Skeletal muscle tissue (tissue), 3 donors: ENCODE measurements at regions not wholly inside any gene's neighbourhood (a gene's known extent, or its start where the extent isn't known, plus 50 kb on each side); places are given as distances from the start of the nearest gene placed in this dataset.
A peak's percentile ranks its signal among the peaks of the same experiment; 100 is the strongest.
"Not testable (repeated sequence)": the region's sequence is repeated elsewhere in the genome, so short reads cannot be mapped to it uniquely, and the experiment has no call there.

Experiments
- H3K27ac ChIP-seq: one replicate; pipeline ENCODE4 v1.7.0; 2013; ENCODE audit warnings: mild to moderate bottlenecking, low read depth, low read length, inconsistent platforms
- H3K27me3 ChIP-seq, 3 donors: one replicate each; pipeline ENCODE4 v1.7.0; 2013; ENCODE audit warnings: low read length in 3 of 3; ENCODE audit not compliant: control insufficient read depth in 3 of 3, insufficient read depth in 3 of 3
- H3K36me3 ChIP-seq, 3 donors: one replicate each; pipeline ENCODE4 v1.7.0; 2013; ENCODE audit warnings: low read length in 3 of 3; ENCODE audit not compliant: control insufficient read depth in 3 of 3, insufficient read depth in 3 of 3
- H3K4me1 ChIP-seq, 3 donors: one replicate each; pipeline ENCODE4 v1.7.0; 2013; ENCODE audit warnings: low read length in 3 of 3, mild to moderate bottlenecking in 3 of 3; ENCODE audit not compliant: control insufficient read depth in 3 of 3, insufficient read depth in 3 of 3
- H3K4me3 ChIP-seq, 3 donors: one replicate each; pipeline ENCODE4 v1.7.0; 2013; ENCODE audit warnings: low read length in 3 of 3
- H3K9ac ChIP-seq, 3 donors: one replicate each; pipeline ENCODE4 v1.7.0; 2013; ENCODE audit warnings: low read length in 3 of 3, mild to moderate bottlenecking in 3 of 3, moderate library complexity in 2 of 3, low read depth in 1 of 3
- H3K9me3 ChIP-seq, 3 donors: one replicate each; pipeline ENCODE4 v1.7.0; 2013; ENCODE audit warnings: low read length in 3 of 3; ENCODE audit not compliant: control insufficient read depth in 3 of 3
- donor health status: Osteomylitis.

GRCh38 chr6:134402372-134402984 is 84.6 kb upstream of the SGK1 start:
- no peaks in the 10 kb centered on the region for H3K9me3 ChIP-seq
- no peak overlapping the region for H3K4me3 ChIP-seq
- H3K9ac ChIP-seq, result no peak overlapping the region
- peaks cover 0 to 7% (median 2%) of the 10 kb centered on the region in 3 donors for H3K4me1 ChIP-seq
- no peaks in the 10 kb centered on the region for H3K27me3 ChIP-seq
- no peaks in the 10 kb centered on the region for H3K36me3 ChIP-seq
- peak overlapping the region; percentile 45 for H3K27ac ChIP-seq

DNA sequence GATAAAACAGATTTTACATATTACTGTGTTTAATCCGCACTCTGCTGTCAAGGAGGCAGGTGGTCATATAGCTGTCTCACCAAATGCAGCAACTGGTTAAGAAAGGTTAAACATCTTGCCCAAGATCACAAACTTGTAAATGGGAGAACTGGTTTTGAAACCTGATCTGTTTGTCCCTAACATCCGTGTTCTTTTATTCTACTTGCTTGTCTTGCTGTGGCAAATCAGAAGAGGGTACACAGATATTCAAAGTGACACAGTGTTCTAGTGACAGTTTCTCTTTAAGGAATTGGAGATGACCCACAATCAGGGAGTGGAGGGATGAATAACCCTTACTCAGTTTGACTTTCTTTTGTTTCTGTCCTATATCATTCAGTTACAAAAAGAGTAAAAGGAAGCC is 83.0 kb upstream of the SGK1 start:
- Histone ChIP-seq H3K27ac (no peak overlapping the region), H3K4me1 (peaks cover 0 to 7% (median 2%) of the 10 kb centered on the region in 3 donors), H3K9ac (no peak overlapping the region), H3K9me3 (no peaks in the 10 kb centered on the region), H3K4me3 (no peak overlapping the region), H3K36me3 (no peaks in the 10 kb centered on the region), H3K27me3 (no peaks in the 10 kb centered on the region)

GRCh38 chr6:134398453-134398852 is 80.5 kb upstream of the SGK1 start:
- H3K9me3 ChIP-seq, result no peaks in the 10 kb centered on the region
- H3K4me1 ChIP-seq, result peaks cover 0 to 7% (median 2%) of the 10 kb centered on the region in 3 donors
- no peaks in the 10 kb centered on the region for H3K27me3 ChIP-seq
- no peaks in the 10 kb centered on the region for H3K36me3 ChIP-seq
- no peak overlapping the region for H3K9ac ChIP-seq
- no peak overlapping the region for H3K4me3 ChIP-seq
- H3K27ac ChIP-seq, result peak overlapping the region; percentile 49

DNA sequence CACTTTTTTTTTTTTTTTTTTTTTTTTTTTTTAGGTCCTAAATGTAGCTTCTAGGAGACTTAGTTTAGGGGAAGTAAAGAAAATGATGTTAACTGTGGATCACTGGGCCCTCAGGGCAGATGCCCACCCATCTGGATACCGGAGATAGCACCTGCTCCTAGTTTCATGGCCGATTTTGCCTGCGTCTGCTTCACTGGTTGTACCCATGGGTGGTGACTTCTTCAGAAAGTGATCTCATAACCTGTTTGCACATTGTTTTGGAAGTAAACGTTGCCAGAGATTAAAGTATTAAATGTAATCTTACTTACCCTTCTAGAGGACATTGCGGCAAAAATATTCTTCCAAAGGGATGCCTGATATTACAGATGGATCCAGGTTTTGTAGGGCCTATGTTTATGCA is 79.8 kb upstream of the SGK1 start:
- Histone ChIP-seq H3K4me3 (no peak overlapping the region), H3K27me3 (no peaks in the 10 kb centered on the region), H3K36me3 (no peaks in the 10 kb centered on the region), H3K4me1 (peaks cover 0 to 3% (median 2%) of the 10 kb centered on the region in 3 donors), H3K27ac (peak overlapping the region; percentile 49), H3K9ac (no peak overlapping the region), H3K9me3 (no peaks in the 10 kb centered on the region)

- Histone ChIP-seq H3K9ac (no peak overlapping the region), H3K4me1 (peaks cover 0 to 3% (median 2%) of the 10 kb centered on the region in 3 donors), H3K27ac (no peak overlapping the region), H3K9me3 (no peaks in the 10 kb centered on the region), H3K27me3 (no peaks in the 10 kb centered on the region), H3K4me3 (no peak overlapping the region), H3K36me3 (no peaks in the 10 kb centered on the region)
These were observed 77.0 kb upstream of the SGK1 start for GRCh38 chr6:134394905-134395304.

DNA sequence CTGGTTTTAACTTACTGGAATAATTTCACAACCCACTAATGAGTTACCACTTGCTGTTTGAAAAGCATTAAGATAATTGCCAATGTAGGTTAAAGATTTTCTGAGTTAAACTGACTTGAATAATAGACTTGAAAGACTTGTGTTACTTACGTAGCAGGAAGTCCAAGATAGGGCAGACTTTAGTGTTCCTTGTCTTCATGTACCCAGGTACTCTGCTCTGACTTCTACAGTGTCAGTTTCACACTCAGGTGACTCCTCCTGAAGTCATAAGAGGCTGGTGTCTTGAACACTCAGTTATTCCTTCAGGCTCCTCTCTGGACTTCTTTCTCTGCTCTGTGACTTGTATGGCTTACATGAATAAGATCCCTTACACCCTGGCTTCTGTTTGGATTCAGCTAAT is 76.3 kb upstream of the SGK1 start:
- no peak overlapping the region for H3K9ac ChIP-seq
- no peaks in the 10 kb centered on the region for H3K27me3 ChIP-seq
- no peak overlapping the region for H3K27ac ChIP-seq
- peaks cover 0 to 3% (median 2%) of the 10 kb centered on the region in 3 donors for H3K4me1 ChIP-seq
- H3K4me3 ChIP-seq, result no peak overlapping the region
- H3K36me3 ChIP-seq, result no peaks in the 10 kb centered on the region
- H3K9me3 ChIP-seq, result no peaks in the 10 kb centered on the region

DNA sequence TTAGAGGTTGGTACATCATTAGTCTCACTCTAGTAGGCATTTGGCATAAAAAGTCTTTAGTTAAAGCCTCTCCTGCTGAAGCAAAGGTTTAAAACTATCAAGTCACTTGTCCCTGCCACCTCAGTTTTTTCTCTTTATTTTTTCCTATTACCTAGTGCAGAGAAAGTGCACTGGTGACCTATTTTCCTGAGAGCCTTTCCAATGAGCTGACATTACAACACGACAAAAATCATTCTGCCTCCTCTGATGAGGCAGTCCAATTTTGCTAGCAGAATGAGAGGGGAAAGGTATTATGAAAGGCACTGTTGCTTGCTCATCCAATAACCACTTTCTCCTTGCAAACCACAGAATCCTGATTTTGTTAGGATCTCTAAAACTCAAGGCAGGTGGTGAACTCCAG is 73.3 kb upstream of the SGK1 start:
- Histone ChIP-seq H3K4me3 (no peak overlapping the region), H3K9ac (no peak overlapping the region), H3K9me3 (no peaks in the 10 kb centered on the region), H3K4me1 (no peaks in the 10 kb centered on the region), H3K27ac (no peak overlapping the region), H3K27me3 (no peaks in the 10 kb centered on the region), H3K36me3 (no peaks in the 10 kb centered on the region)

GRCh38 chr6:134389658-134390057 is 71.7 kb upstream of the SGK1 start:
- Histone ChIP-seq H3K9ac (no peak overlapping the region), H3K4me1 (no peaks in the 10 kb centered on the region), H3K9me3 (no peaks in the 10 kb centered on the region), H3K27ac (no peak overlapping the region), H3K4me3 (no peak overlapping the region), H3K36me3 (no peaks in the 10 kb centered on the region), H3K27me3 (no peaks in the 10 kb centered on the region)

- H3K27ac ChIP-seq, result no peak overlapping the region
- H3K9me3 ChIP-seq, result no peaks in the 10 kb centered on the region
- H3K4me3 ChIP-seq, result no peak overlapping the region
- no peak overlapping the region for H3K9ac ChIP-seq
- H3K27me3 ChIP-seq, result no peaks in the 10 kb centered on the region
- H3K4me1 ChIP-seq, result no peaks in the 10 kb centered on the region
- no peaks in the 10 kb centered on the region for H3K36me3 ChIP-seq
These were observed 71.2 kb upstream of the SGK1 start for GRCh38 chr6:134389129-134389528.

DNA sequence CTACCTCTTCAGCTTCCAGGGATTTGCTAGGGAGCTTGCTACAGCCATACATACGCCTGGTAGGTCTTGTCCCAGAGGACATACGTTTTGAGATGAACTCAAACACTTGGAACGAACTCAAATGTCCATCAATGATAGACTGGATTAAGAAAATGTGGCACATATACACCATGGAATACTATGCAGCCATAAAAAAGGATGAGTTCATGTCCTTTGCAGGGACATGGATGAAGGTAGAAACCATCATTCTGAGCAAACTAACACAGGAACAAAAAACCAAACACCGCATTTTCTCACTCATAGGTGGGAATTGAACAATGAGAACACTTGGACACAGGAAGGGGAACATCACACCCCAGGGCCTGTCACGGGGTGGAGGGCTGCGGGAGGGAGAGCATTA is 68.6 kb upstream of the SGK1 start:
- H3K9me3 ChIP-seq, H3K36me3 ChIP-seq, H3K27me3 ChIP-seq, H3K4me3 ChIP-seq, H3K9ac ChIP-seq, H3K27ac ChIP-seq, H3K4me1 ChIP-seq: not testable (repeated sequence)
